SKM-1 treated with dmso at 0.1 percent for 144 hours (cell line): ENCODE measurements at regions not wholly inside any gene's neighbourhood (a gene's known extent, or its start where the extent isn't known, plus 50 kb on each side); places are given as distances from the start of the nearest gene placed in this dataset.

Experiments used
- DNase-seq: peaks from one replicate; lab custom pipeline; 2025; ENCODE audit not compliant: unreplicated experiment; lab: John Stamatoyannopoulos, UW

DNA sequence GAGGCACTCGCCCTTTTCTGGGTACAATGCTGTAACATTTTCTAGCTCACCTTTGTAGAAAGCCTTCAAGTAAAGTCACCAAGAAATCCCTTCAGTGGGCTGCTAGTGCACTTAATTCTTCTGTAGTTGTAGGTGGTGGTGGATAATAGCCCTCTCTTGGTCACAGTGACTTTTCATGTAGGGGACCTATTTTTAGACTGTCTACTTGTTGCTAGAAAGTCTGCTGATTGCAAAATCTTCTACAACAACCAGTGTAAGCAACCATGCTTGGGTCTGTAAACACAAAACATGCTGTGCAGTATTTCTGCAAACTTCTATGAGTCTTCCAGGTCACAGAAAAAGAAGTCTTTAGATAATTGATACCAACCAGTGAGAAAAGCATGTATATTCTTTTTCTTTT is 55.6 kb downstream of the PBDC1 start:
- DNase-seq, result no peak

DNA sequence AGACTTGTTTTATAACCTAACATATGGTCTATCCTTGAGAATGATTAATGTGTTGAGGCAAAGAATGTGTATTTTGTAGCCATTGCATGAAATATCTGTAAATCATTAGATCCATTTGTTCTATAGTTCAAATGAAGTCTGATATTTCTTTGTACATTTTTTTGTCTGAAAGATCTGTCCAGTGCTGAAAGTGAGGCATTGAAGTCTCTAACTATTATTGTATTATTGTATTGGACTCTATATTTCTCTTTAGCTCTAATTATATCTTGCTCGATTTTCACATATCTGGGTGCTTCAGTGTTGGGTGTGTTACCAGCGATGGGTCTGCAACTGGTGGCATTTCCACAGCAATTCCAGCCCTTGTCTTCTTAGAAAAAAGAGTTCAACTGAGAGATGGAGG is 76.0 kb downstream of the PBDC1 start:
- DNase-seq, result no peak

DNA sequence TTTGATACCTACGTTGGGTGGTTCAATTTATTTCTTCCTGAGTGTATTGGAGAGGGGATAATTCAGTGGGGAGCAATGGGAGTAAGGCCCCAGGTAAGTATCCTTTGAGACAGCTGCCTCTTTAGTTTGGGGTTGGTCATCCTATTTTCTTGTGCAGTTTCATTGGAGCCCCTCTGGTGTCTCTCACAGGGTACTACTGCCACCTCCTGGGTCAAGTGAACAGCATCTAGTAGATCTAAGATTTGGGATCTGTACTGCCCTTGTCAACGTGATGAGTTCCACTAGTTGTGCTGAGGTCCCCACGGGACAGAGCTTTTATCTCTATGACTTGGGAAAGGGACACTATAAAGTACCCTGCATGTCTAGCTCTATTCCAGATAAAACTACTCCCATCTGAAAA is 80.6 kb downstream of the PBDC1 start:
- no peak for DNase-seq

DNA sequence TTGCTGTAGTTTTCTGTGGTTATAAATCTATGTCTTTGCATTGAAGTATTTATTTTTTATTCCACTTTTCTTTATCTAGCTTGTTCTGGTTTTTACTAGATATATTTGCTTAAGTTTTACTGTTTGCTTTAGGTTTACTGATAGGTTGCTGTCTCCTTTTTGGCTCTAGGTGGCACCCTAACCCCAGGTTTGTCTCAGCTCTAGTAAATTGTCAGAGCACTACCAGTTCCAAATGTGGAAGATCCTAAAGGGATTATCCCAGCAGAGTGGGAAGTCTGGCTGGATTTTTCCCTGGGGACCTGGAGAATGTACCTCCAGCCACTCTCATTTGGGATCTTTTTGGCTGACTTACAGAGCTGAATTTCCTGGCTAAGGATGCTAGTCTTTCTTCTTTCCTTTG is 106.1 kb downstream of the PBDC1 start:
- DNase-seq, result peak; percentile 10
